ENCODE measurements at regions not wholly inside any gene's neighbourhood (a gene's known extent, or its start where the extent isn't known, plus 50 kb on each side); places are given as distances from the start of the nearest gene placed in this dataset.
A peak's percentile ranks its signal among the peaks of the same experiment; 100 is the strongest.

DNA sequence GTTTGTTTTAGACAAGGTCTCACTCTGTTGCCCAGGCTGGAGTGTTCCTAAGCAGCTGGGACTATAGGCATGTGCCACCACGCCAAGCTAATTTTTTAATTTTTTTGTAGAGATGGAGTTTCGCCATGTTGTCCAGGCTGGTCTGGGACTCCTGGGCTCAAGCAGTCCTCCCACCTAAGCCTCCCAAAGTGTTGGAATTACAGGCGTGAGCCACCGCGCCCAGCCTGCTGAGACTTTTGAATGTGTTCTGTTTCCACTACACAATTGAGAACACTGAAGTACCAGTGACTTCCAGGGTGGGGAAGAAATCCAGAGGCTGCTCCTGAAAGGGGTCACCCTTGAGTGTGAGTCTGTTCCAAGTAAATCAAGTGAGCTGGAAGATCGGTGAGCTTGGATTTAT lies 81.3 kb upstream of the ARMC2 start:
- no peak for DNase-seq (ENCODE audit: low read depth in 1 of 2, low spot score in 1 of 2)
- no peak for TF ChIP-seq CTCF (IDR thresholded peaks at IDR 0.05; ENCODE audit: low read depth, low read length)
- no peak overlapping the region for H3K27ac ChIP-seq
- H3K36me3 ChIP-seq = no peaks in the 10 kb centered on the region
- H3K27me3 ChIP-seq = peaks cover 85% of the 10 kb centered on the region
- no peak overlapping the region for H3K4me3 ChIP-seq
- H3K9me3 ChIP-seq (ENCODE audit: low read depth) = no peaks in the 10 kb centered on the region
- H3K4me1 ChIP-seq (ENCODE audit: low read depth) = peaks cover 4% of the 10 kb centered on the region

- DNase-seq (ENCODE audit: low read depth in 1 of 2, low spot score in 1 of 2) = no peak
- no peaks in the 10 kb centered on the region for H3K36me3 ChIP-seq
- H3K9me3 ChIP-seq (ENCODE audit: low read depth) = no peaks in the 10 kb centered on the region
- peaks cover 87% of the 10 kb centered on the region for H3K27me3 ChIP-seq
- H3K27ac ChIP-seq = no peak overlapping the region
- no peak overlapping the region for H3K4me3 ChIP-seq
- H3K4me1 ChIP-seq (ENCODE audit: low read depth) = peaks cover 4% of the 10 kb centered on the region
- no peak for TF ChIP-seq CTCF (IDR thresholded peaks at IDR 0.05; ENCODE audit: low read depth, low read length)
Observed at GRCh38 chr6:108767418-108768165, 80.6 kb upstream of the ARMC2 start.

- Histone ChIP-seq H3K4me3 (no peak overlapping the region), H3K27me3 (peaks cover 85% of the 10 kb centered on the region), H3K4me1 (ENCODE audit: low read depth) (peaks cover 4% of the 10 kb centered on the region), H3K9me3 (ENCODE audit: low read depth) (no peaks in the 10 kb centered on the region), H3K36me3 (no peaks in the 10 kb centered on the region), H3K27ac (no peak overlapping the region)
- DNase-seq (ENCODE audit: low read depth in 1 of 2, low spot score in 1 of 2) = peak in 1 of 2 donors; percentile 55
- TF ChIP-seq CTCF (IDR thresholded peaks at IDR 0.05; ENCODE audit: low read depth, low read length) = no peak
Observed at GRCh38 chr6:108768166-108768555, 80.1 kb upstream of the ARMC2 start.

GRCh38 chr6:108768792-108769524 lies 79.3 kb upstream of the ARMC2 start:
- peaks cover 77% of the 10 kb centered on the region for H3K27me3 ChIP-seq
- no peak overlapping the region for H3K27ac ChIP-seq

GRCh38 chr6:108771421-108771820 lies 76.8 kb upstream of the ARMC2 start:
- no peak for DNase-seq (ENCODE audit: low read depth in 1 of 2, low spot score in 1 of 2)
- no peak overlapping the region for H3K27ac ChIP-seq
- no peaks in the 10 kb centered on the region for H3K36me3 ChIP-seq
- H3K4me1 ChIP-seq (ENCODE audit: low read depth) = peaks cover 4% of the 10 kb centered on the region
- H3K9me3 ChIP-seq (ENCODE audit: low read depth) = no peaks in the 10 kb centered on the region
- TF ChIP-seq CTCF (IDR thresholded peaks at IDR 0.05; ENCODE audit: low read depth, low read length) = no peak
- H3K4me3 ChIP-seq = no peak overlapping the region
- peaks cover 59% of the 10 kb centered on the region for H3K27me3 ChIP-seq

More at GRCh38 chr6:108768792-108769524, 79.3 kb upstream of the ARMC2 start:
- DNase-seq (ENCODE audit: low read depth in 1 of 2, low spot score in 1 of 2) = no peak
- Histone ChIP-seq H3K9me3 (ENCODE audit: low read depth) (no peaks in the 10 kb centered on the region), H3K36me3 (no peaks in the 10 kb centered on the region), H3K4me3 (no peak overlapping the region), H3K4me1 (ENCODE audit: low read depth) (peaks cover 4% of the 10 kb centered on the region)
- no peak for TF ChIP-seq CTCF (IDR thresholded peaks at IDR 0.05; ENCODE audit: low read depth, low read length)

All from cardiac muscle cell (in vitro differentiated cells and primary cell).